C4-2B (cell line): ENCODE measurements at regions not wholly inside any gene's neighbourhood (a gene's known extent, or its start where the extent isn't known, plus 50 kb on each side); places are given as distances from the start of the nearest gene placed in this dataset.

Source experiments
- H3K27ac ChIP-seq: fragments of 450-650 bp; 2 replicates; pipeline ENCODE4 v1.5.1; 2017
- CTCF ChIP-seq: fragments of 450-650 bp; conservative IDR thresholded peaks from 2 replicates; pipeline ENCODE4 v1.5.1; 2017; ENCODE audit warnings: mild to moderate bottlenecking
- ZFX ChIP-seq: fragments of 450-650 bp; IDR thresholded peaks from 2 replicates; pipeline ENCODE4 v1.6.1; 2017

GRCh38 chr5:126079266-126079665 is 343.9 kb upstream of the GRAMD2B start:
- no peak for TF ChIP-seq CTCF
- TF ChIP-seq ZFX = no peak

DNA sequence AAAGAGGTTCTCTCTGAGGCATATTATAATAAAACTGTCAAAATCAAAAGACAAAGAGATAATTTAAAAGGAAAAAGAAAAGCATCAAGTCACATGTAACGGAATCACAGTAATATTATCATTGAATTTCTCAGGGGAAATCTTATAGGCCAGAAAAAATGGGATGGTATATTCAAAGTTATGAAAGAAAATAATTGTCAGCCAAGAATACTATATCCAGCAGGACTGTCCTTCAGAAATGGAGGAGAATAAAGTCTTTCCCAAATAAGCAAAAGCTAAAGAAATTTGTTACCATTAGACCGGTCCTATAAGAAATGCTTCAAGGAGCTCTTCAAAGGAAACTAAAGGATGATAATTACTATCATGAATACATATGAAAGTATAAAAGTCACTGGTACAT is 342.0 kb upstream of the GRAMD2B start:
- no peak for TF ChIP-seq ZFX
- no peak for TF ChIP-seq CTCF
- H3K27ac ChIP-seq = no peak overlapping the region

More at GRCh38 chr5:126079266-126079665, 343.9 kb upstream of the GRAMD2B start:
- no peak overlapping the region for H3K27ac ChIP-seq

- TF ChIP-seq CTCF = no peak
- TF ChIP-seq ZFX = no peak
Observed at GRCh38 chr5:126093041-126093440, 330.2 kb upstream of the GRAMD2B start.

GRCh38 chr5:126093718-126094117 is 329.5 kb upstream of the GRAMD2B start:
- TF ChIP-seq ZFX = no peak
- no peak for TF ChIP-seq CTCF
- no peak overlapping the region for H3K27ac ChIP-seq

More at GRCh38 chr5:126093041-126093440, 330.2 kb upstream of the GRAMD2B start:
- H3K27ac ChIP-seq = no peak overlapping the region

- no peak for TF ChIP-seq CTCF
- TF ChIP-seq ZFX = no peak
- no peak overlapping the region for H3K27ac ChIP-seq
Observed at GRCh38 chr5:126094991-126095390, 328.2 kb upstream of the GRAMD2B start.

- no peak overlapping the region for H3K27ac ChIP-seq
- no peak for TF ChIP-seq ZFX
- TF ChIP-seq CTCF = no peak
Observed at GRCh38 chr5:126096442-126097006, 326.7 kb upstream of the GRAMD2B start.

GRCh38 chr5:126097876-126098275 is 325.3 kb upstream of the GRAMD2B start:
- H3K27ac ChIP-seq = no peak overlapping the region
- TF ChIP-seq ZFX = no peak
- TF ChIP-seq CTCF = no peak
